HCT116 (cell line): ENCODE measurements at regions not wholly inside any gene's neighbourhood (a gene's known extent, or its start where the extent isn't known, plus 50 kb on each side); places are given as distances from the start of the nearest gene placed in this dataset.

Source experiments
- ATAC-seq: fragments of 200-7000 bp; cut with Tn5 transposase; 2 replicates; pipeline ENCODE4 v1.9.1; 2020; ENCODE audit warnings: mild to moderate bottlenecking, moderate library complexity
- BruUV-seq: library from RNA; stranded (reverse); fragments of 400-500 nt; replicated peaks from 2 replicates; lab custom pipeline; 2021; lab: Mats Ljungman, UMichigan
- CTCF ChIA-PET: fragments of 300-600 bp; sonication (Branson Sonifier 250); formaldehyde crosslinking; loops from one replicate; lab custom pipeline; 2021; ENCODE audit warnings: antibody characterized with exemption; lab: Charles Lee
- POLR2A ChIA-PET: fragments of 300-600, 350-600 bp; sonication (Branson Sonifier 250); formaldehyde crosslinking; loops from one replicate; lab custom pipeline; 2021; ENCODE audit warnings: antibody characterized with exemption; lab: Charles Lee
- RAD21 ChIA-PET, 2 experiments: fragments of 300-600 bp; sonication (Branson Sonifier 250); formaldehyde crosslinking; loops; one replicate each; lab custom pipeline; 2023; ENCODE audit warnings: low total read pairs in 2 of 2; ENCODE audit not compliant: uncharacterized antibody in 2 of 2, unreplicated experiment in 2 of 2, low non-redundant PET in 1 of 2; lab: Charles Lee
- DNase-seq: peaks from one replicate; pipeline ENCODE4 v3.0.0-alpha.2; 2010; ENCODE audit warnings: low read depth, low spot score
- H2AFZ ChIP-seq: fragments of 200-600 bp; shearing (Covaris generic), sonication (generic); 2 replicates; pipeline ENCODE4 v1.6.1; 2017; ENCODE audit warnings: low read depth, mixed run types, mixed read lengths, antibody characterized with exemption, low read length; ENCODE audit not compliant: poor library complexity, severe bottlenecking
- H3K27ac ChIP-seq: 2 replicates; pipeline ENCODE4 v1.5.1; 2012; ENCODE audit warnings: low read depth, low read length
- H3K27me3 ChIP-seq: fragments of 200-600 bp; sonication (generic); 2 replicates; pipeline ENCODE4 v1.6.1; 2016; ENCODE audit warnings: mixed run types, low read length, mixed read lengths; ENCODE audit not compliant: insufficient read depth
- H3K36me3 ChIP-seq, 2 experiments: fragments of 200-500 bp in 1 of 2; fragments of 200-600 bp in 1 of 2; sonication (Bioruptor generic) in 1 of 2; sonication (generic) in 1 of 2; 2 replicates each; pipeline versions ENCODE4 v1.5.1 to v1.6.1; 2014 to 2016; ENCODE audit warnings: low read length in 2 of 2, inconsistent platforms in 1 of 2, mixed read lengths in 1 of 2, mixed run types in 1 of 2; ENCODE audit not compliant: insufficient read depth in 2 of 2, control insufficient read depth in 1 of 2
- H3K4me1 ChIP-seq, 2 experiments: fragments of 200-600 bp in 1 of 2; sonication (generic) in 1 of 2; 2 replicates each; pipeline versions ENCODE4 v1.5.1 to v1.6.1; 2012 to 2017; ENCODE audit warnings: low read length in 2 of 2, inconsistent platforms in 1 of 2, mild to moderate bottlenecking in 1 of 2, mixed read lengths in 1 of 2, mixed run types in 1 of 2, moderate library complexity in 1 of 2; ENCODE audit not compliant: insufficient read depth in 2 of 2, control insufficient read depth in 1 of 2
- H3K4me2 ChIP-seq: fragments of 200-600 bp; sonication (generic); 2 replicates; pipeline ENCODE4 v1.6.1; 2017; ENCODE audit warnings: mixed run types, low read length, mixed read lengths
- H3K4me3 ChIP-seq, 2 experiments: fragments of 200-600 bp in 1 of 2; sonication (generic) in 1 of 2; replicated peaks in 1 of 2; 2 replicates each; pipeline ENCODE4 v1.5.1; 2011 to 2016; ENCODE audit warnings: low read length in 2 of 2, control low read depth in 1 of 2, low read depth in 1 of 2, mild to moderate bottlenecking in 1 of 2, mixed read lengths in 1 of 2, mixed run types in 1 of 2
- H3K79me2 ChIP-seq: fragments of 200-600 bp; sonication (generic); 2 replicates; pipeline ENCODE4 v1.6.1; 2017; ENCODE audit warnings: mild to moderate bottlenecking, mixed run types, low read length, moderate library complexity, mixed read lengths; ENCODE audit not compliant: insufficient read depth
- H3K9ac ChIP-seq: fragments of 200-600 bp; sonication (generic); 2 replicates; pipeline ENCODE4 v1.6.1; 2016; ENCODE audit warnings: low read length, mixed read lengths
- H3K9me2 ChIP-seq: fragments of 200-600 bp; sonication (generic), shearing (Covaris generic); 2 replicates; pipeline ENCODE4 v1.6.1; 2017; ENCODE audit warnings: mixed run types, mild to moderate bottlenecking, moderate library complexity; ENCODE audit not compliant: insufficient read depth
- H3K9me3 ChIP-seq, 2 experiments: fragments of 200-500 bp in 1 of 2; fragments of 200-600 bp in 1 of 2; sonication (Bioruptor generic) in 1 of 2; sonication (generic) in 1 of 2; 2 replicates each; pipeline ENCODE4 v1.6.1; 2014 to 2017; ENCODE audit warnings: low read length in 2 of 2, mixed read lengths in 2 of 2, inconsistent platforms in 1 of 2, low read depth in 1 of 2, mild to moderate bottlenecking in 1 of 2, mixed run types in 1 of 2, moderate library complexity in 1 of 2; ENCODE audit not compliant: control insufficient read depth in 1 of 2, insufficient read depth in 1 of 2
- H4K20me1 ChIP-seq: fragments of 200-600 bp; sonication (generic), shearing (Covaris generic); 2 replicates; pipeline ENCODE4 v1.6.1; 2017; ENCODE audit warnings: mixed run types, mild to moderate bottlenecking, moderate library complexity; ENCODE audit not compliant: insufficient read depth
- CEBPB ChIP-seq: IDR thresholded peaks from 2 replicates; pipeline ENCODE4 v1.6.1; 2012; ENCODE audit warnings: low read depth
- ELF1 ChIP-seq: IDR thresholded peaks from 2 replicates; pipeline ENCODE4 v1.6.1; 2012; ENCODE audit warnings: low read depth, borderline replicate concordance
- EZH2 ChIP-seq: fragments of 200-600 bp; sonication (generic); IDR thresholded peaks from 2 replicates; pipeline ENCODE4 v1.6.1; 2017; ENCODE audit warnings: antibody characterized with exemption, mixed run types
- FOSL1 ChIP-seq: IDR thresholded peaks from 2 replicates; pipeline ENCODE4 v1.6.1; 2012; ENCODE audit warnings: low read depth
- JUND ChIP-seq: IDR thresholded peaks from 2 replicates; pipeline ENCODE4 v1.6.1; 2012
- MAX ChIP-seq: IDR thresholded peaks from 2 replicates; pipeline ENCODE4 v1.6.1; 2012
- POLR2A ChIP-seq: IDR thresholded peaks from 2 replicates; pipeline ENCODE4 v1.7.0; 2011; ENCODE audit warnings: borderline replicate concordance; ENCODE audit not compliant: insufficient read depth, insufficient read length; ENCODE audit errors: extremely low read depth
- POLR2AphosphoS5 ChIP-seq: IDR thresholded peaks from 2 replicates; pipeline ENCODE4 v1.6.1; 2011; ENCODE audit warnings: mild to moderate bottlenecking, low read depth, low read length, moderate library complexity
- RAD21 ChIP-seq: IDR thresholded peaks from 2 replicates; pipeline ENCODE4 v1.6.1; 2012; ENCODE audit warnings: low read depth, mild to moderate bottlenecking
- REST ChIP-seq: IDR thresholded peaks from 2 replicates; pipeline ENCODE4 v1.6.1; 2012; ENCODE audit warnings: low read depth
- SIN3A ChIP-seq: IDR thresholded peaks from 2 replicates; pipeline ENCODE4 v1.6.1; 2012; ENCODE audit warnings: low read depth
- TCF7L2 ChIP-seq: IDR thresholded peaks from 2 replicates; pipeline ENCODE4 v1.7.0; 2011; ENCODE audit warnings: borderline replicate concordance, inconsistent platforms; ENCODE audit not compliant: insufficient read depth, insufficient read length; ENCODE audit errors: extremely low read depth
- ZBTB33 ChIP-seq: IDR thresholded peaks from 2 replicates; pipeline ENCODE4 v1.6.1; 2011; ENCODE audit warnings: mild to moderate bottlenecking, low read length, moderate library complexity; ENCODE audit not compliant: insufficient replicate concordance; ENCODE audit errors: extremely low read depth
- intact Hi-C: fragments of 100-400 bp; cut with micrococcal nuclease; formaldehyde crosslinking; loops from 2 replicates; pipeline ENCODE4 v1.10.0; 2022

GRCh38 chr6:21665392-21666200, 72.0 kb downstream of the SOX4 start:
- Histone ChIP-seq H4K20me1 (no peaks in the 10 kb centered on the region), H3K36me3 (no peaks in the 10 kb centered on the region), H3K4me3 (no peak overlapping the region), H3K79me2 (no peaks in the 10 kb centered on the region), H3K4me1 (peaks cover 0 to 9% of the 10 kb centered on the region in 2 experiments; a peak in 1 of 4 replicates), H3K9ac (no peak overlapping the region), H2AFZ (no peak overlapping the region), H3K27ac (no peak overlapping the region), H3K9me3 (no peaks in the 10 kb centered on the region), H3K27me3 (no peaks in the 10 kb centered on the region), H3K4me2 (no peak overlapping the region), H3K9me2 (no peaks in the 10 kb centered on the region)
- ChIA-PET CTCF (no interaction called here), RAD21 (no interaction called here), POLR2A (no interaction called here)
- ATAC-seq (no peak), DNase-seq (no peak)
- no TSS peak for BruUV-seq
- intact Hi-C loops: no loop called here
- TF ChIP-seq MAX (no peak), SIN3A (no peak), POLR2AphosphoS5 (no peak), RAD21 (no peak), JUND (no peak), TCF7L2 (no peak), EZH2 (no peak), REST (no peak), ELF1 (no peak), CEBPB (no peak), ZBTB33 (no peak), FOSL1 (no peak), POLR2A (no peak)
